RPMI7951 (cell line): ENCODE measurements at regions not wholly inside any gene's neighbourhood (a gene's known extent, or its start where the extent isn't known, plus 50 kb on each side); places are given as distances from the start of the nearest gene placed in this dataset.
A peak's percentile ranks its signal among the peaks of the same experiment; 100 is the strongest.
"Not testable (repeated sequence)": the region's sequence is repeated elsewhere in the genome, so short reads cannot be mapped to it uniquely, and the experiment has no call there.

Experiments
- DNase-seq: peaks from one replicate; pipeline ENCODE4 v3.0.0-alpha.2; 2012; ENCODE audit warnings: low read depth

- peak; percentile 28 for DNase-seq
These were observed 261.9 kb downstream of the CBLL2 start for GRCh38 chrX:22534643-22535042.

- DNase-seq, result no peak
These were observed 264.1 kb downstream of the CBLL2 start for GRCh38 chrX:22536746-22537304.

- no peak for DNase-seq
These were observed 265.9 kb downstream of the CBLL2 start for GRCh38 chrX:22538580-22538979.

DNA sequence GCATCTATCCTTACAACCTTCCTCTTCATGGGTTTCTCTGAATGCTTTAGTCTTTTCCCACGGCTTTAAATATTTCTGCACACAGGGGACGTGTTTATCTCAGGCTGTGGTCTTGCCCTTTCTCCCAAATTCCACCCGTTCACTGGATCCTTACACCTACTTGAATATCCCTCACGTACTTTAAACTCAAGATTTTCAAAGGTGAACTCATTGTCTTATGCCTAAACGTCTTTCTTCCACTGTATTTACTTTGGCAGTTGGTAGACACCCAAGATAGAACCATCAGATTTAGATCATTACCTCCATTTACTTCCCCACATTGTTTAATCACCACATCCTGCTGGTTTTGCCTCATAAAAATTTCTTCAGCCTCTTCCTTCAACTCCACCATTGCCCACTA, 269.2 kb downstream of the CBLL2 start:
- no peak for DNase-seq

DNA sequence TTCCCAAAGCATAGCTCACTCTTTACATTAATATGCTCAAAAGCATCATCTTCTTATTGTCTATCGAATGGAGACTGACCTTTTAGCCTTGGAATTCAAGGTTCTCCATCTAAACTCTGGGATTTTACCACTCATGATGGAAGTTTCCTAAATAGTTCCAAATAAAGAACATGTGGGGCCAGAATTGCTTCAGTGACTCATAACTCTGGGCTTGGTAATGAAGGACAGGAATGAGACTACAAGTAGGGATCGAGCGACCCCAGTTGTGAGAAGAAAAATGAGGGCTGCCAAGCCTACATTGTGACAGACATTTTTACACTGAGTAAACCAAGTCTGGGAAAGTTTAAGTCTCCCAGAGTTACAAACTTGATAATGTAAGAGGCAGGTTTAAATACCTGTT, 269.9 kb downstream of the CBLL2 start:
- no peak for DNase-seq

DNA sequence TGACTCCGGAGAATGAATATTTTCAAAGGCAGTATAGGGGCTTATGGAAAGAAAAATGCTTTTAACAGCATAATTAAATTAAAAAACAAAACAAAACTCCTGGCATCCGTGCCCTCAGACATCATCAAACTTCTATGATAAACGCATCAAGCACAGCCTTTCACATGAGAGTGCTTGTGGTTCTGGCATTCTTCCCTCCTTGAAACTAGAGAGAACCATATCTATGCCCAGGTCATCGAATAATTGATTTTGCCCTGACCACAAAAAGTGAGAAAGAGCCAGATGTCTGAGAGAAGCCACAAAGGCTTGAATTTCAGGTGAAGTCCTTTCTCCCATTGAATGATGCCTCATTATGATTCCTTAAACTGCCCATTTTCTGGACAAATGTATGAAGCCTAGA, 286.8 kb downstream of the CBLL2 start:
- no peak for DNase-seq

- no peak for DNase-seq
These were observed 302.6 kb downstream of the CBLL2 start for GRCh38 chrX:22575161-22575845.

- no peak for DNase-seq
These were observed 304.5 kb downstream of the CBLL2 start for GRCh38 chrX:22577181-22577580.

GRCh38 chrX:22585831-22586230, 313.1 kb downstream of the CBLL2 start:
- no peak for DNase-seq

DNA sequence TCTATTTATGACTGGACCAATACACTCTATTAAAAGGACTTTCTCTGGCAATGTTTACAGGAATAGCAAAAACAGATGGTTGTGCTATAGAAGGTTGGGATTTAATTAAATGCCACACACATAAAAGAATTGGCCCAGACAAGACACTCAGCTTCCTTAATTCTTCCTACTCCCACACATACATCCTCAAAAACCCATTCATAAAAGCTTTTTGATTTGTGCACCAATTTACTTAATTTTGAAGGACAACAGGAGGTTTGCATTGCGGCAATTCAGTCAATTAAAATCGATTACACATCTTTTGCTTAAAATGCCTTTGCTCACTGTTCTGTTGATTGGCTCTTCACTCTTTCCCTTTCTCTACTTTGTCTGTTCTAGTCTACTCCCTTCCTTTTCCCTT, 317.1 kb downstream of the CBLL2 start:
- no peak for DNase-seq

- DNase-seq, result no peak
These were observed 322.1 kb downstream of the CBLL2 start for GRCh38 chrX:22594766-22595165.

GRCh38 chrX:22603060-22603459, 330.3 kb downstream of the CBLL2 start:
- no peak for DNase-seq

DNA sequence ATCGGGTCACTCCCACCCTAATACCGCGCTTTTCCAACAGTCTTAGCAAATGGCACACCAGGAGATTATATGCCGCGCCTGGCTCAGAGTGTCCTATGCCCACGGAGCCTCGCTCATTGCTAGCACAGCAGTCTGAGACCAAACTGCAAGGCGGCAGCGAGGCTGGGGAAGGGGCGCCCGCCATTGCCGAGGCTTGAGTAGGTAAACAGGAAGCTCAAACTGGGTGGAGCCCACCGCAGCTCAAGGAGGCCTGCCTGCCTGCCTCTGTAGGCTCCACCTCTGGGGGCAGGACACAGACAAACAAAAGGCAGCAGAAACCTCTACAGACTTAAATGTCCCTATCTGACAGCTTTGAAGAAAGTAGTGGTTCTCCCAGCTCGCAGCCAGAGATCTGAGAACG, 336.7 kb downstream of the CBLL2 start:
- DNase-seq, result not testable (repeated sequence)

- DNase-seq, result no peak
These were observed 344.2 kb downstream of the CBLL2 start for GRCh38 chrX:22616867-22617266.

DNA sequence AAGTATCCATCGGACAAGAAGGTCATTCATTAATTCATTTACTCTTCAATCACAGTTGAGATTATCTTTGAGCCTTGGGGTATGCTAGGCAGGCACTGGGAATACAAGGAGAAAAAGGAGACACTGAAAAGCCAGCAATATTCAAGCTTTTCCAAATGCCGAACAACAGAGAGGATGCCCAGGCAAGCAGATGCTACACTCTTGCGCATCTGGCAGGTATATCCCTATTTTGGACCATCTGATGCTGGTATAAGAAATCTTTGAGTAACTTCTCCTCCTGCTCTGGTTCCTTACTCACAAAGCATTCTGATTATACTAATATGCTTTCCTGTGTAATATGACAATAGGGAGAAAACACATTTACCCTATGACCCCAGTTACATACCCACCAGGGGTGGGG, 354.9 kb downstream of the CBLL2 start:
- DNase-seq, result no peak

DNA sequence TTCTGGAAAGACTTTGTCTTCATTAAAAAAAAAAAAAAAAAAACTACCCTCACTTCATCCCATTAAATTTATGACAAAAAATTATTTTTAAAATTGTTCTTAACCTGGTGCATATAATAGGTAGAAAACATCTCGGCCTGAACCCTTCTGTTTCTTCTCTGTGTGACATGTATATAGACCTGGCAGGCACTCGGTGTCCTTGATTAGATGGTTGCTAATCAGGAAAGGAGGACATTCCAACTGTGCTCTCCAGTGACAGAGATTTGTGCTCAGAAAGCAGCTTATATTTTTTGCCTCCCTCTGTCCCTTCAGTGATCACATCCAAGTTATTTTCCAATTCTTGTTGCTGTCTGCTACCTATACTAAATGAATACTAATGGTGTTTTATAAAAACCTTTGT, 355.6 kb downstream of the CBLL2 start:
- DNase-seq, result no peak

DNA sequence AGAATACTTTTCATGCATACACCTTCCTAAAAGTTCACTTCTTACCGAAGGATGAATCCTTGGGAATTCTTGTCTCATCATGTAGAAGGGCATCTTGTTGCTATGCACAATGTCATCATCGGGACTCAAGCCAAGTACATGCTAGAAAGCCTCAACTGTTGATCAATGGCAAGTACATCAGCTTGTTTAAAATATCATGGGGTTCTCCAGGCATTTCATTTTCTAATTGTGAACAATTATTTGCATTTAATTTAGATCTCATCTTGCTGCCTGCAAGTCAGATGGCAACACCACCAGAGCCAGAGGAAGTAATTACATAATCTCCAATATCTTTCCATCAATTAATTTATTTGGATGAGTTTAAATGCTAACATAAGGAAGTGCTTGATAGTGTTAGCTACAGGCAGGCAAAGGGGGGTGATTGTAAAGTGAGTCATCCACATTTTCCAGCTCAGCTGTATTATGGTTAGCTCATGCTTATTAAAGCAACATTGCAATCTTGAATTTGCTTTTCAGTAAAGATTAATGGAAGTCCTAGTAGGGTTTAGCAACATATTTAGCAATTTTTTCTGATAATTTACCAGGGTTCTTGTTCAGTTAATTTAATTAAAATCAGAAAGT, 356.5 kb downstream of the CBLL2 start:
- DNase-seq, result peak; percentile 2

DNA sequence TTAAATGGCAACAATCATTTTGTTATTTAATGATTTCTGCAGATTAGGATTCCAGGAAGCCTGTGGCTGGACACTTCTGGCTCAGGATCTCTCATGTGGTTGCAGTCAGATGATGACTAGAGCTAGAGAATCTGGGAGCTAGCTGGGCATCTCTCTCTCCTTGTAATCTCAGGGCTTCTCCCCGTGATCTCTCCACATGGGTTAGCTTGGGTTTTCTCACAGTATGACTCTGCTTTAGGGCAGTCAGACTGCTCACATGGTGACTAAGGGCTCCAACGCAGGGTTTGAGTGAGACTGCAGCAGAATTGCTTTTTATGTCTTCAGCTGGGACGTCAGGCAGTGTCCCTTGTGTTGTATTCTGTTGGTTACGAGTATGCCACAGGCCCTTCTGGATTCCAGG, 361.4 kb downstream of the CBLL2 start:
- DNase-seq, result peak; percentile 0

DNA sequence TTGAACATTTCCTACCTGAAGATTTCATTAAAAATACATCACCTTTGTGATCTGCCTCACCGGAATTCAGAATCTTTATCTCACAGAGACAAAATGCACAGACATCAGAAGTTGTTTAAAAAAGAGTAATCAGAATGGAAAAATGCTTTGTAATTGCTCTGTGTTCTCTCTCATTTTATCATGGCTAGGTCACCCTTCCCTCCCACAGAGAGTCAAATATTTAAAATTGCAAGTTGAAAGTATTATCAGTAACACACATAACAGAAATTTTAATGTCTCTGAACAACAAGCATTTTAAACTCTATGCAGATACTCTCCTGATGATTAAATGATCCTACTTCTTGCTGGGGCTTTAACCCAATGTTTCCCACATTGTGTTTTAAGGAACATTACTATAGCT, 362.0 kb downstream of the CBLL2 start:
- no peak for DNase-seq

GRCh38 chrX:22648281-22648680, 351.5 kb upstream of the DDX53 start:
- DNase-seq, result no peak

GRCh38 chrX:22650691-22651090, 349.1 kb upstream of the DDX53 start:
- no peak for DNase-seq

GRCh38 chrX:22652596-22652995, 347.2 kb upstream of the DDX53 start:
- DNase-seq, result peak; percentile 16

DNA sequence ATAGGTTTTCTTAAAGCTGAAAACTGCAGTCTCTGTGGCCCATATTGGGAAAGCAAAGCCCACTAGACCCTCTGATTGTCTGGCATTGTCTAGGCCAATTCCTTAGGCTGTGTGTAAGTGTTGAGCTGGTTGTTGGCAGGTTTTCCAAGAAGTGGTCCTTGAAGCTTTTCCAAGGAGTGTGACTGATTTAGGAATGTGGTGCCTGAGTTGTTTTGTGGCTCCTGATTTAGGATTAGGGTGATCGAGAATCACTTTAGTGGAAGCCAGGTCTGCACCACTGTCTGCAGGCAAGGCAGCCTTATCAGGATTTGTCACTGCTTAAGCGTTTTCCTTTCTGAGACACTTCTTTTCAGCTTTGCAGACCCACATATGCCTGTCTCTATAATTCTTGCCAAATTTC, 339.0 kb upstream of the DDX53 start:
- no peak for DNase-seq

DNA sequence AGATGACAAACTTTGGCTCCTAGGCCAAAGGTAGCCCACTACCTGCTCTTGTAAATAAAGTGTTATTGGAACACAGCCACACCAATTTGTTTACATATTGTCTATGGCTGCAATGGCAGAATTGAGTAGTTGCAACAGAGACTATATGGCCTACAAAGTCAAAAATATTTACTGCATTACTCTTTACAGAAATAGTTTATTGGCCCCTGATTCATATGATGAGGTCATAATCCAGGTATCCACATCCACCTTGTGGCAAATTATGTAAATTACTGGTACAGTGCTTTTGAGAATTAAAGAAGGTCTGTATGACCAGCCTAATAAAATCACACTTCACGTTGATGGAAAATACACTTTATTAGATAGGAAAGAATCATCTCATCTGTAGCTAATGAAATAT, 337.0 kb upstream of the DDX53 start:
- no peak for DNase-seq
